Activated CD8-positive, alpha-beta T cell treated with anti-CD3 and anti-CD28 coated beads for 36 hours (primary cell): ENCODE measurements at regions not wholly inside any gene's neighbourhood (a gene's known extent, or its start where the extent isn't known, plus 50 kb on each side); places are given as distances from the start of the nearest gene placed in this dataset.
"Not testable (repeated sequence)": the region's sequence is repeated elsewhere in the genome, so short reads cannot be mapped to it uniquely, and the experiment has no call there.

Experiments used
- ATAC-seq: fragments of 200-7000 bp; cut with Tn5 transposase; one replicate; pipeline ENCODE4 v1.10.0; 2021; ENCODE audit warnings: mild to moderate bottlenecking, moderate library complexity
- CTCF ChIA-PET: fragments of 350-600 bp; sonication (Branson Sonifier 250); formaldehyde crosslinking; loops from one replicate; lab custom pipeline; 2021; ENCODE audit warnings: antibody characterized with exemption; lab: Charles Lee
- POLR2A ChIA-PET: fragments of 350-600 bp; sonication (Branson Sonifier 250); formaldehyde crosslinking; loops from one replicate; lab custom pipeline; 2021; ENCODE audit warnings: antibody characterized with exemption; lab: Charles Lee
- DNase-seq: peaks from one replicate; pipeline ENCODE4 v3.0.0-alpha.2; 2020
- H3K27ac Mint-ChIP-seq: one replicate; pipeline ENCODE4 v1.8.0; 2021; ENCODE audit warnings: mild to moderate bottlenecking, mixed read lengths
- H3K27me3 Mint-ChIP-seq: one replicate; pipeline ENCODE4 v1.8.0; 2021; ENCODE audit warnings: mixed read lengths
- H3K36me3 Mint-ChIP-seq: one replicate; pipeline ENCODE4 v1.8.0; 2021; ENCODE audit warnings: low read depth, mixed read lengths
- H3K4me1 Mint-ChIP-seq: one replicate; pipeline ENCODE4 v1.8.0; 2021; ENCODE audit warnings: low read depth, mixed read lengths
- H3K4me3 Mint-ChIP-seq: one replicate; pipeline ENCODE4 v1.8.0; 2021; ENCODE audit warnings: mild to moderate bottlenecking, moderate library complexity, mixed read lengths
- H3K9me3 Mint-ChIP-seq: one replicate; pipeline ENCODE4 v1.8.0; 2021; ENCODE audit warnings: mixed read lengths
- CTCF ChIP-seq: fragments of 200-600 bp; IDR thresholded peaks from one replicate; pipeline ENCODE4 v1.8.0; 2022; ENCODE audit warnings: antibody characterized with exemption, mild to moderate bottlenecking
- intact Hi-C: fragments of 100-400 bp; cut with micrococcal nuclease; formaldehyde crosslinking; loops from one replicate; pipeline ENCODE4 v1.10.0; 2022

- no peaks in the 10 kb centered on the region for H3K9me3 Mint-ChIP-seq
- H3K4me1 Mint-ChIP-seq, result no peaks in the 10 kb centered on the region
- no peak overlapping the region for H3K27ac Mint-ChIP-seq
- ATAC-seq (no peak), DNase-seq (no peak)
- CTCF ChIA-PET, result no interaction called here
- H3K4me3 Mint-ChIP-seq, result no peak overlapping the region
- no peak for TF ChIP-seq CTCF
- no peaks in the 10 kb centered on the region for H3K27me3 Mint-ChIP-seq
- no peaks in the 10 kb centered on the region for H3K36me3 Mint-ChIP-seq
- POLR2A ChIA-PET, result no interaction called here
- intact Hi-C loops, result no loop called here
These were observed 492.3 kb upstream of the TMEFF2 start for GRCh38 chr2:192687015-192687414.

- H3K9me3 Mint-ChIP-seq, intact Hi-C loops, POLR2A ChIA-PET, CTCF ChIA-PET, H3K36me3 Mint-ChIP-seq, H3K27me3 Mint-ChIP-seq, H3K27ac Mint-ChIP-seq, DNase-seq, ATAC-seq, H3K4me1 Mint-ChIP-seq, H3K4me3 Mint-ChIP-seq: not testable (repeated sequence)
These were observed 487.8 kb upstream of the TMEFF2 start for GRCh38 chr2:192682511-192682910.

- Mint-ChIP-seq H3K27me3 (no peaks in the 10 kb centered on the region), H3K27ac (no peak overlapping the region), H3K4me3 (no peak overlapping the region), H3K4me1 (no peaks in the 10 kb centered on the region), H3K36me3 (no peaks in the 10 kb centered on the region), H3K9me3 (no peaks in the 10 kb centered on the region)
- ChIA-PET POLR2A (no interaction called here), CTCF (interaction anchor here (0.8 kb wide), 1 partner anchor 15 kb away, joined by 3 read pairs; no protein-coding TSS in a partner anchor)
- no peak for TF ChIP-seq CTCF
- DNase-seq (no peak), ATAC-seq (no peak)
- intact Hi-C loops, result no loop called here
These were observed 480.9 kb upstream of the TMEFF2 start for GRCh38 chr2:192675681-192676080.

GRCh38 chr2:192669505-192670091 lies 474.9 kb upstream of the TMEFF2 start:
- intact Hi-C loops, result no loop called here
- H3K27me3 Mint-ChIP-seq, result no peaks in the 10 kb centered on the region
- POLR2A ChIA-PET, result no interaction called here

GRCh38 chr2:192660555-192660954 lies 465.8 kb upstream of the TMEFF2 start:
- H3K9me3 Mint-ChIP-seq, POLR2A ChIA-PET, H3K27ac Mint-ChIP-seq, H3K27me3 Mint-ChIP-seq, DNase-seq, intact Hi-C loops, ATAC-seq, H3K4me1 Mint-ChIP-seq, H3K36me3 Mint-ChIP-seq, H3K4me3 Mint-ChIP-seq, CTCF ChIA-PET: not testable (repeated sequence)

More at GRCh38 chr2:192669505-192670091, 474.9 kb upstream of the TMEFF2 start:
- TF ChIP-seq CTCF, result no peak
- H3K27ac Mint-ChIP-seq, result no peak overlapping the region
- ATAC-seq (no peak), DNase-seq (no peak)
- CTCF ChIA-PET, result no interaction called here
- H3K9me3 Mint-ChIP-seq, result no peaks in the 10 kb centered on the region
- H3K4me1 Mint-ChIP-seq, result no peaks in the 10 kb centered on the region
- no peak overlapping the region for H3K4me3 Mint-ChIP-seq
- no peaks in the 10 kb centered on the region for H3K36me3 Mint-ChIP-seq

- ChIA-PET CTCF (no interaction called here), POLR2A (no interaction called here)
- Mint-ChIP-seq H3K36me3 (no peaks in the 10 kb centered on the region), H3K9me3 (no peaks in the 10 kb centered on the region), H3K4me3 (no peak overlapping the region), H3K27ac (no peak overlapping the region), H3K4me1 (no peaks in the 10 kb centered on the region), H3K27me3 (no peaks in the 10 kb centered on the region)
- ATAC-seq (no peak), DNase-seq (no peak)
- intact Hi-C loops, result no loop called here
- no peak for TF ChIP-seq CTCF
These were observed 462.6 kb upstream of the TMEFF2 start for GRCh38 chr2:192657362-192657761.
